CD4-positive, alpha-beta T cell treated with Interleukin-15 for 4 hours (primary cell): ENCODE measurements at regions not wholly inside any gene's neighbourhood (a gene's known extent, or its start where the extent isn't known, plus 50 kb on each side); places are given as distances from the start of the nearest gene placed in this dataset.
"Not testable (repeated sequence)": the region's sequence is repeated elsewhere in the genome, so short reads cannot be mapped to it uniquely, and the experiment has no call there.

Experiments
- DNase-seq: peaks from one replicate; pipeline ENCODE4 v3.0.0-alpha.2; 2020; ENCODE audit warnings: low spot score

- no peak for DNase-seq
These were observed 172.7 kb upstream of the CNOT2 start for GRCh38 chr12:70070494-70071007.

DNA sequence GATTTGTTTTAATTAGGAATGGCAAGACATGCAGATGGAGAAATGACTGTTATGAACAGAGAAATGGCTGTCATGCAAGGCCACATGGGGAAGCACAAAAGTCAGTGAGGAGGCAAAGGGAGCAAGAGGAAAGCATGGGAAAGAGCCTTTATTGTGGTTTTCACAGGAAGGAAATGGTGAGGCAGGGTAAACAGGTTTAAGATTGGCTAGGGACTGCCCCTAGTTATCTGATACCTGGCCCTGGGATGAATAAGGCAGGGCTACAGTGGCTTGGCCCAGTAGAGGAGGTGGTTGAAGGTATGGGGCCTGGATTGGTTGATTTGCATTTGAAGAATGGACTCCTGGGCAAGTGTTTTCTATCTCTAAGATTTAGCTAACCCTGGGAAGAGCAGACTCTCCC is 168.7 kb upstream of the CNOT2 start:
- no peak for DNase-seq

DNA sequence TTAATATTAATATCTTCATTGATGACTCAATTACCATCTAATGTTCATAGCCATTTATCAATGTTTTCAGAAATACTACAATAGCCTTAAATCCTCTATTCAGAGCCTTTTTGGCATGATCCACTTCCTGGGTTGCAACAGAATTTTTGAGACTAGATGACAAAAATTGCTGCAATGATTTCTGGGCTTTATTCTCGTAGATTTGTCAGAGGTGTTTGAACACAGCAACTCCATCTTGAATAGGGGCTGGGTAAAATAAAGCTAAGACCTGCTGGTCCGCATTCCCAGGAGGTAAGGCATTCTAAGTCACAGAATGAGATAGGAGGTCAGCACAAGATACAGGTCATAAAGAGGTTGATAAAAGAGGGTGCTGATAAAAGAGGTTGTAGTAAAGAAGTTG is 165.8 kb upstream of the CNOT2 start:
- no peak for DNase-seq

GRCh38 chr12:70078161-70078560 is 165.1 kb upstream of the CNOT2 start:
- DNase-seq, result no peak

DNA sequence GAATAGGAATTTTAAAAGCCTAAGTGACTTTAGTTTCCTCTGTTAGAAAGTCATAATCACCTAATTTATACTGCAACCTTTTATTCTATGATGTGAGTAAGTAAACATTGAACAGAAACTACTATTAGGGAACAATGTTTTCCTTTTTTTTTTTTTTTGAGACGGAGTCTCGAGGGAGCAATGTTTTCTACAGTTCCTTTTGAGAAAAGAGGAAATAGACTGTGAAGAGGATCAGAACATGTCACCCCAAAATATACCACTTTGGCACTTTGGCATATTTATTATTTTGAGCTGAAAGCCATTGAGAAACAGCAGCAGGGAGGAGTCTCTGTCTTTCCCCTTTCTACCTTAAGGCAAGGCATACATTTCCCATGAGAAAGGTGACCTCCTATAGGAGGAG is 162.7 kb upstream of the CNOT2 start:
- no peak for DNase-seq

DNA sequence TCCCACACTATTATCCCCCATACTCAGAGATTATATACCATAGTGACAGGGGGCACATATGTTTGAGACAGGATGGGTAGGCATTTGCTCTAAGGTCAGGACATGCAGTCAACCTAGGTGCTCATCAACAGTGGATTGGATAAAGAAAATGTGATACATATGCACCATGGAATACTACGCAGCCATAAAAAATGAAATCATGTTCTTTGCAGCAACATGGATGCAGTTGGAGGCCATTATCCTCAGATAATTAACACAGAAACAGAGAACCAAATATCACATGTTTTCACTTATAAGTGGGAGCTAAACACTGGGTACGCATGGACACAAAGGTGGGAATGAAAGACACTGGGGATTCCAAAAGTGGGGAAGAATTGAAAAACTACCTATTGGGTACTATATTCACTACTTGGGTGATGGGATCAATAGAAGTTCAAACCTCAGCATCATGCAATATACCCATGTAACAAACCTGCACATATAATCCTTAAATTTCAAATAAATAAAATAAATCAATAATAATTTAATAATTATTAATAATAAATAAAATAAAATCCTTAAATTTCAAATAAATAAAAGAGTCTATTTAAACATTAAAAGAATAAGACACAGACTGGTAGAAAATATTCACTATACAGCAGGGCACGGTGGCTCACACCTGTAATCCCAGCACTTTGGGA is 160.1 kb upstream of the CNOT2 start:
- no peak for DNase-seq

GRCh38 chr12:70083677-70084020 is 159.6 kb upstream of the CNOT2 start:
- no peak for DNase-seq

DNA sequence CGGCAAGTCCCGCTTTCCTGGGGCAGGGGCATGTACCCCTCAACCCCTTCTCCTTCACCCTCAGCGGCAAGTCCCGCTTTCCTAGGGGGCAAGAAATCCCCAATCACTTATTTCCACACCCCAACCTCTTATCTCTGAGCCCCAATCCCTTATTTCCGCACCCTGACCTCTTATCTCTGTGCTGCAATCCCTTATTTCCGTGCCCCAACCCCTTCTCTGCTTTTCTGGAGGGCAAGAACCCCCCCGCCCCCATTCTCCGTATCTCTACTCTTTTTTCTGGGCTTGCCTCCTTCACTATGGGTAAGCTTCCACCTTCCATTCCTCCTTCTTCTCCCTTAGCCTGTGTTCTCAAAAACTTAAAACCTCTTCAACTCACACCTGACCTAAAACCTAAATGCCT is 156.9 kb upstream of the CNOT2 start:
- DNase-seq, result not testable (repeated sequence)

GRCh38 chr12:70091021-70091521 is 152.2 kb upstream of the CNOT2 start:
- no peak for DNase-seq

DNA sequence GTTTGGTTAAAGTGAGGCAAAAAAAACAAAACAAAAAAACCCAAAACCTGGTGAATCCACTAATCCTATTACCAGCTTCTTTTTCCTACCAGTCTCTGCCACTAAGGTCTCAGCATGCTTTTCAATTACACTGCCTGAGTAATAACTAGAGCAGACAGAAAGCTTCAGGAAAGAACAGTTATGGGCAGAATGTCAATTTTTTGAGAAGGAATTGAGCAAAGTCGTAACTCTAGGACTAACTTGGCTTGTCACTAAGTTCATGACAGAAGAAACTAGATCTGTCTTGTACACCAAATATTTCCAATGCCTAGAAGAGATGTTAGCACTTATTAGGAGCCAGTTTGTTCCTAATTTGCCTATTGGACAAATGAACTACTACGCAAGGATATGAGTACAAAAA is 148.8 kb upstream of the CNOT2 start:
- DNase-seq, result no peak

DNA sequence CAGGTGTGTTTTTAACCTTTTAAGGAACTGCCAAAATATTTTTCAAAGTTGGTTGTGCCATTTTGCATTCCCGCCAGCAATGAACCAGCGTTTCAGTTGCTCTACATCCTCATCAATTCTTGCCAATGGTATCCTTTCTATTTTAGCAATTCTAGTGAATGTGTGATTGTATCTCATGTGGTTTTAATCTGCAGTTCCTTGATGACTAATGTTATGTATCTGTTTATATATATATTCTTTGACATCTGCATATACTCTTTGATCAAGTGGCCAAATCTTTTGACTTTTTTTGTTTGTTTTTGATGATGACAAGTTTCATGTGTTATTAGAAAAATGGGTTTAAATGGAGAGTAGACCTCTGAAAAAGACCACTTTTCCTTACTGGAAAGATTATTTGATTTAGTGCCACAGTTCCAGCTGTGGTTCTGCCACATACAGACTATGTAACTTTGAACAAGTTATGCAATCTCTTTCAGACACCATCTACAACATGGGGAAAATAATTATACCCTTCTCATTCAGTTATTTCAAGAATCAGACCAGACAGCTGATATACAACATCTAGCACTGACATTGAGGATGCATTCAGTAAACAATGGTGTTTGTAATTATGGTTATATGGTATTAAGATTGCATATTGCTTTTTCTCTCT is 146.3 kb upstream of the CNOT2 start:
- no peak for DNase-seq

DNA sequence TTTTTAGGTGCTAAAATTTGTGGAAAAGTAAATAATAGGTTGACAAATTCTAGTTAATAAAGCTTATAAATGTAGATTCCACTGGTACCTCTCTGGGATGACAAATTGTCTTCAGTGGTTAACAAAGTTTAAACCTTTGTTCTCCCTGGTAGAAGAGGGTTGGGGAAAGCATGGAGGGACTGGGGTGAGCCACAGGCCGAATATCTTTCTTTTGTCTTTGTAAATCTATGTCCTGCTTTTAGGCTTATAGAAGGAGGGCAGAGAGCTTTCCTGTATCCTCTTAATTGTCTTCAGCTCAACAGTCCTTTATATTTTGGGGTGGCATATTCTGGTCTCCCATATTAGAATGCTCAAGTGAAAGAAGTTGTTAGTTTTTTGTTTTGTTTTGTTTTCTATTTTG is 142.2 kb upstream of the CNOT2 start:
- DNase-seq, result no peak

- DNase-seq, result no peak
These were observed 136.9 kb upstream of the CNOT2 start for GRCh38 chr12:70106347-70106746.

- DNase-seq, result no peak
These were observed 133.1 kb upstream of the CNOT2 start for GRCh38 chr12:70110085-70110484.

DNA sequence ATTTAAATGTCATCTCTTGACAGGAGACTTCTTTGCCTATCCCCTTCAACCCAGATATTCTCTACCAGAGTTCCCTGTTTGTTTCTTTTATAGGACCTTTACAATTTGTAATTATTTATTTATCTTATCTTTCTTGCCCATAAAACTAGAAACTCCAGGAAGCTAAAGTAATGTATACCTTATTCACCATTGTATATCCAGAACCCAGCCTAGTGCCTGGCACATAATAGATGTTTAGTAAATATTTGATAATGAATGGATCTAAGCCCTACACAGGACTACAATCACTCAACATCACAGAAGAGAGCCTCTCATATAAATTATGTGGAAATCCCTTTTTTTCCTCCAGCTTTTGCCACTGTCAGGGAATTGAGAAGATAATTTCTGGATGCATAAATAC is 125.6 kb upstream of the CNOT2 start:
- no peak for DNase-seq

- no peak for DNase-seq
These were observed 122.3 kb upstream of the CNOT2 start for GRCh38 chr12:70120970-70121369.

DNA sequence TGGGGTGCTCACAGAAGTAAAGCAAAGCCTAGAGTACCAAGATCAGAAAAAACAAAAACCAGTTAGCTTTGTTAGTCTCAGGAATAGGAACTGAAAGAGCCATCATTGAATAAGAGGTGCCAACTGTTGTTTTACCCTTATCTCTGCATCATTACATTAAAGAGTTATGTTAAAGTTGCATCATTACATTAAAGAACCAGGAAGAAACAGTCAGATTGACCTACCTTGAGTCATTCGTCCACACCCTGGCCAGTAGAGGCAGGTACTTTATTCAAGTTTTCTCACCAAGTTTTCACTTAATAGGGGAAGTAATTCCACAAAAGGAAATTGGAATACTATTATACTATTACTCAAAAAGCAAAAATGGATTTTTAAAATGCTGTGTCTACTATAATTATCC is 121.7 kb upstream of the CNOT2 start:
- DNase-seq, result no peak

DNA sequence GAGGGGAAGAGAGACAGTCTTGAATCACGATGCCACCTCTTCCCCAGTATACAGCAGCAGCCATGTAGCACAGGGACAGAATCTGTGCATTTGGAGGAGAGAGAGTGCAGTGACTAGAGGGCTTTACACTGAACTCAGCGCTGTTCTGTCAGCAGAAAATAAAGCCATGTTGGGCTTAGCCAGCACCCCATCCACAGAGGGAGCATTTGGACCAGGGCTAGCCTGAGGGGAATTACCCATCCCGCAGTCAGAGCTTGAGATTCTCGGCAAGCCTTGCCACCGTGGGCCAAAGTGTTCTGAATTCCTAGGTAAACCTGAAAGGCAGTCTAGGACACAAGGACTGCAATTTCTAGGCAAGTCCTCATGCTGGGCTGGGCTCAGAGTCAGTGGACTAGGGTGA is 120.4 kb upstream of the CNOT2 start:
- DNase-seq, result no peak

DNA sequence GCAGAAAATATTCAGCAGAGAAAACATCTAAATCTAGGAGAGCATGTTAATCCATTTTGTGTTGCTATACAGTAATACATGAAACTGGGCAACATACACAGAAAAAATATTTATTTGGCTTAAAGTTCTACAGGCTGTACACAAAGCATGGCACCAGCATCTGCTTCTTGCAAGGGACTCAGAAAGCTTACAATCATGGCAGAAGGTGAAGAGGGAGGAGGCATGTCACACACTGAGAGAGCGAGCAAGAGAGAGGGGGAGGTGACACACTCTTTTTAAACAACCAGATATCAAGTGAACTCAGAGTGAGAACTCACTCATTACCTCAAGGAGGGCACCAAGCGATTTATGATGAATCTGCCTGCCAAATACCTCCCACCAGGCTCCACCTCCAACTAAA is 94.2 kb upstream of the CNOT2 start:
- no peak for DNase-seq

- DNase-seq, result no peak
These were observed 93.6 kb upstream of the CNOT2 start for GRCh38 chr12:70149665-70150064.

GRCh38 chr12:70150230-70150629 is 93.0 kb upstream of the CNOT2 start:
- DNase-seq, result no peak

GRCh38 chr12:70151993-70152392 is 91.2 kb upstream of the CNOT2 start:
- no peak for DNase-seq

DNA sequence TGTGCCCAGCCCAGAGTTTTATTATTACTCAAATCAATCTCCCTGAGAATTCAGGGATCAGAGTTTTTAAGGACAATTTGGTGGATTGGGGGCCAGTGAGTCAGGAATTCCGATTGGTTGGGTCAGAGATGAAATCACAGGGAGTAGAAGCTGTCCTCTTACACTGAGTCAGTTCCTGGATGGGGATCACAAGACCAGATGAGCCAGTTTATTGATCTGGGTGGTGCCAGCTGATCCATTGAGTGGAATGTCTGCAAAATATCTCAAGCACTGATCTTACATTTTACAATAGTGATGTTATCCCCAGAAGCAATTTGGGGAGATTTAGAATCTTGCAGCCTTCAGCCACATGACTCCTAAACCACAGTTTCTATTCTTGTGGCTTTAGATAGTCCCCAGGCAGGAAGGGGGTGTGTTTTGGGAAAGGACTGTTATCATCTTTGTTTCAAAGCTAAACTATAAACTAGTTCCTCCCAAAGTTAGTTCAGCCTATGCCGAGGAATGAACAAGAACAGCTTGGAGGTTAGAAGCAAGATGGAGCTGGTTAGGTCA is 89.1 kb upstream of the CNOT2 start:
- DNase-seq, result no peak
